ENCODE measurements at regions not wholly inside any gene's neighbourhood (a gene's known extent, or its start where the extent isn't known, plus 50 kb on each side); places are given as distances from the start of the nearest gene placed in this dataset.
"Not testable (repeated sequence)": the region's sequence is repeated elsewhere in the genome, so short reads cannot be mapped to it uniquely, and the experiment has no call there.

- not testable (repeated sequence) for H3K27me3 ChIP-seq (replicated peaks; ENCODE audit: control insufficient read depth, insufficient read depth, low read length, poor library complexity, severe bottlenecking); H3K36me3 ChIP-seq (ENCODE audit: control insufficient read depth, insufficient read depth, low read length); H3K4me1 ChIP-seq (ENCODE audit: control insufficient read depth, insufficient read depth, low read length, poor library complexity, severe bottlenecking); H3K27ac ChIP-seq (ENCODE audit: insufficient read depth, low read length, poor library complexity, severe bottlenecking); H3K9me3 ChIP-seq (ENCODE audit: control insufficient read depth, low read length); DNase-seq; H3K4me3 ChIP-seq (ENCODE audit: insufficient read depth, low read depth, low read length, poor library complexity, severe bottlenecking)
Observed at GRCh38 chr13:50753221-50753620, 90.3 kb downstream of the DLEU7 start.

- not testable (repeated sequence) for DNase-seq; H3K27ac ChIP-seq (ENCODE audit: insufficient read depth, low read length, poor library complexity, severe bottlenecking); H3K4me1 ChIP-seq (ENCODE audit: control insufficient read depth, insufficient read depth, low read length, poor library complexity, severe bottlenecking); H3K4me3 ChIP-seq (ENCODE audit: insufficient read depth, low read depth, low read length, poor library complexity, severe bottlenecking); H3K27me3 ChIP-seq (replicated peaks; ENCODE audit: control insufficient read depth, insufficient read depth, low read length, poor library complexity, severe bottlenecking); H3K9me3 ChIP-seq (ENCODE audit: control insufficient read depth, low read length); H3K36me3 ChIP-seq (ENCODE audit: control insufficient read depth, insufficient read depth, low read length)
Observed at GRCh38 chr13:50755862-50756685, 87.4 kb downstream of the DLEU7 start.

- Histone ChIP-seq H3K27ac (ENCODE audit: insufficient read depth, low read length, poor library complexity, severe bottlenecking) (no peak overlapping the region), H3K9me3 (ENCODE audit: control insufficient read depth, low read length) (no peaks in the 10 kb centered on the region), H3K4me1 (ENCODE audit: control insufficient read depth, insufficient read depth, low read length, poor library complexity, severe bottlenecking) (no peaks in the 10 kb centered on the region)
Observed at GRCh38 chr13:50757008-50757407, 86.5 kb downstream of the DLEU7 start.

GRCh38 chr13:50758796-50759195 lies 84.7 kb downstream of the DLEU7 start:
- H3K36me3 ChIP-seq (ENCODE audit: control insufficient read depth, insufficient read depth, low read length): no peaks in the 10 kb centered on the region
- no peaks in the 10 kb centered on the region for H3K27me3 ChIP-seq (replicated peaks; ENCODE audit: control insufficient read depth, insufficient read depth, low read length, poor library complexity, severe bottlenecking)
- H3K4me3 ChIP-seq (ENCODE audit: insufficient read depth, low read depth, low read length, poor library complexity, severe bottlenecking): no peak overlapping the region
- DNase-seq: no peak
- no peaks in the 10 kb centered on the region for H3K9me3 ChIP-seq (ENCODE audit: control insufficient read depth, low read length)
- H3K4me1 ChIP-seq (ENCODE audit: control insufficient read depth, insufficient read depth, low read length, poor library complexity, severe bottlenecking): no peaks in the 10 kb centered on the region
- no peak overlapping the region for H3K27ac ChIP-seq (ENCODE audit: insufficient read depth, low read length, poor library complexity, severe bottlenecking)

More at GRCh38 chr13:50757008-50757407, 86.5 kb downstream of the DLEU7 start:
- H3K36me3 ChIP-seq (ENCODE audit: control insufficient read depth, insufficient read depth, low read length): no peaks in the 10 kb centered on the region
- H3K4me3 ChIP-seq (ENCODE audit: insufficient read depth, low read depth, low read length, poor library complexity, severe bottlenecking): no peak overlapping the region
- DNase-seq: no peak
- H3K27me3 ChIP-seq (replicated peaks; ENCODE audit: control insufficient read depth, insufficient read depth, low read length, poor library complexity, severe bottlenecking): no peaks in the 10 kb centered on the region

- Histone ChIP-seq H3K4me3 (ENCODE audit: insufficient read depth, low read depth, low read length, poor library complexity, severe bottlenecking) (no peak overlapping the region), H3K4me1 (ENCODE audit: control insufficient read depth, insufficient read depth, low read length, poor library complexity, severe bottlenecking) (no peaks in the 10 kb centered on the region), H3K27ac (ENCODE audit: insufficient read depth, low read length, poor library complexity, severe bottlenecking) (no peak overlapping the region), H3K9me3 (ENCODE audit: control insufficient read depth, low read length) (no peaks in the 10 kb centered on the region), H3K27me3 (replicated peaks; ENCODE audit: control insufficient read depth, insufficient read depth, low read length, poor library complexity, severe bottlenecking) (no peaks in the 10 kb centered on the region), H3K36me3 (ENCODE audit: control insufficient read depth, insufficient read depth, low read length) (no peaks in the 10 kb centered on the region)
- no peak for DNase-seq
Observed at GRCh38 chr13:50760751-50761150, 82.7 kb downstream of the DLEU7 start.

- no peak overlapping the region for H3K4me3 ChIP-seq (ENCODE audit: insufficient read depth, low read depth, low read length, poor library complexity, severe bottlenecking)
- H3K27me3 ChIP-seq (replicated peaks; ENCODE audit: control insufficient read depth, insufficient read depth, low read length, poor library complexity, severe bottlenecking): no peaks in the 10 kb centered on the region
- H3K36me3 ChIP-seq (ENCODE audit: control insufficient read depth, insufficient read depth, low read length): no peaks in the 10 kb centered on the region
- H3K27ac ChIP-seq (ENCODE audit: insufficient read depth, low read length, poor library complexity, severe bottlenecking): no peak overlapping the region
- DNase-seq: no peak
- H3K9me3 ChIP-seq (ENCODE audit: control insufficient read depth, low read length): no peaks in the 10 kb centered on the region
- no peaks in the 10 kb centered on the region for H3K4me1 ChIP-seq (ENCODE audit: control insufficient read depth, insufficient read depth, low read length, poor library complexity, severe bottlenecking)
Observed at GRCh38 chr13:50761406-50761805, 82.1 kb downstream of the DLEU7 start.

- Histone ChIP-seq H3K27ac (ENCODE audit: insufficient read depth, low read length, poor library complexity, severe bottlenecking) (no peak overlapping the region), H3K4me3 (ENCODE audit: insufficient read depth, low read depth, low read length, poor library complexity, severe bottlenecking) (no peak overlapping the region), H3K36me3 (ENCODE audit: control insufficient read depth, insufficient read depth, low read length) (no peaks in the 10 kb centered on the region), H3K9me3 (ENCODE audit: control insufficient read depth, low read length) (no peaks in the 10 kb centered on the region), H3K4me1 (ENCODE audit: control insufficient read depth, insufficient read depth, low read length, poor library complexity, severe bottlenecking) (no peaks in the 10 kb centered on the region), H3K27me3 (replicated peaks; ENCODE audit: control insufficient read depth, insufficient read depth, low read length, poor library complexity, severe bottlenecking) (no peaks in the 10 kb centered on the region)
- DNase-seq: no peak
Observed at GRCh38 chr13:50762969-50763567, 80.4 kb downstream of the DLEU7 start.

- no peak overlapping the region for H3K27ac ChIP-seq (ENCODE audit: insufficient read depth, low read length, poor library complexity, severe bottlenecking)
- no peak for DNase-seq
- no peaks in the 10 kb centered on the region for H3K9me3 ChIP-seq (ENCODE audit: control insufficient read depth, low read length)
Observed at GRCh38 chr13:50766013-50766412, 77.5 kb downstream of the DLEU7 start.

GRCh38 chr13:50766695-50767094 lies 76.8 kb downstream of the DLEU7 start:
- H3K9me3 ChIP-seq (ENCODE audit: control insufficient read depth, low read length): no peaks in the 10 kb centered on the region
- no peak for DNase-seq
- H3K4me1 ChIP-seq (ENCODE audit: control insufficient read depth, insufficient read depth, low read length, poor library complexity, severe bottlenecking): no peaks in the 10 kb centered on the region
- H3K27me3 ChIP-seq (replicated peaks; ENCODE audit: control insufficient read depth, insufficient read depth, low read length, poor library complexity, severe bottlenecking): no peaks in the 10 kb centered on the region
- H3K4me3 ChIP-seq (ENCODE audit: insufficient read depth, low read depth, low read length, poor library complexity, severe bottlenecking): no peak overlapping the region
- no peaks in the 10 kb centered on the region for H3K36me3 ChIP-seq (ENCODE audit: control insufficient read depth, insufficient read depth, low read length)
- H3K27ac ChIP-seq (ENCODE audit: insufficient read depth, low read length, poor library complexity, severe bottlenecking): no peak overlapping the region

More at GRCh38 chr13:50766013-50766412, 77.5 kb downstream of the DLEU7 start:
- H3K4me1 ChIP-seq (ENCODE audit: control insufficient read depth, insufficient read depth, low read length, poor library complexity, severe bottlenecking): no peaks in the 10 kb centered on the region
- H3K36me3 ChIP-seq (ENCODE audit: control insufficient read depth, insufficient read depth, low read length): no peaks in the 10 kb centered on the region
- no peak overlapping the region for H3K4me3 ChIP-seq (ENCODE audit: insufficient read depth, low read depth, low read length, poor library complexity, severe bottlenecking)
- no peaks in the 10 kb centered on the region for H3K27me3 ChIP-seq (replicated peaks; ENCODE audit: control insufficient read depth, insufficient read depth, low read length, poor library complexity, severe bottlenecking)

- H3K27ac ChIP-seq (ENCODE audit: insufficient read depth, low read length, poor library complexity, severe bottlenecking); H3K36me3 ChIP-seq (ENCODE audit: control insufficient read depth, insufficient read depth, low read length); H3K9me3 ChIP-seq (ENCODE audit: control insufficient read depth, low read length); DNase-seq; H3K4me1 ChIP-seq (ENCODE audit: control insufficient read depth, insufficient read depth, low read length, poor library complexity, severe bottlenecking); H3K27me3 ChIP-seq (replicated peaks; ENCODE audit: control insufficient read depth, insufficient read depth, low read length, poor library complexity, severe bottlenecking); H3K4me3 ChIP-seq (ENCODE audit: insufficient read depth, low read depth, low read length, poor library complexity, severe bottlenecking): not testable (repeated sequence)
Observed at GRCh38 chr13:50772881-50773280, 70.6 kb downstream of the DLEU7 start.

Measured in effector memory CD4-positive, alpha-beta T cell (primary cell).